M059J (cell line): ENCODE measurements at regions not wholly inside any gene's neighbourhood (a gene's known extent, or its start where the extent isn't known, plus 50 kb on each side); places are given as distances from the start of the nearest gene placed in this dataset.
"Not testable (repeated sequence)": the region's sequence is repeated elsewhere in the genome, so short reads cannot be mapped to it uniquely, and the experiment has no call there.

ENCODE experiments used
- DNase-seq: peaks from one replicate; pipeline ENCODE4 v3.0.0-alpha.2; 2012; ENCODE audit warnings: low read depth

- DNase-seq = no peak
Observed at GRCh38 chr22:49394116-49394785, 433.4 kb downstream of the BRD1 start.

- no peak for DNase-seq
Observed at GRCh38 chr22:49393526-49393925, 434.1 kb downstream of the BRD1 start.

DNA sequence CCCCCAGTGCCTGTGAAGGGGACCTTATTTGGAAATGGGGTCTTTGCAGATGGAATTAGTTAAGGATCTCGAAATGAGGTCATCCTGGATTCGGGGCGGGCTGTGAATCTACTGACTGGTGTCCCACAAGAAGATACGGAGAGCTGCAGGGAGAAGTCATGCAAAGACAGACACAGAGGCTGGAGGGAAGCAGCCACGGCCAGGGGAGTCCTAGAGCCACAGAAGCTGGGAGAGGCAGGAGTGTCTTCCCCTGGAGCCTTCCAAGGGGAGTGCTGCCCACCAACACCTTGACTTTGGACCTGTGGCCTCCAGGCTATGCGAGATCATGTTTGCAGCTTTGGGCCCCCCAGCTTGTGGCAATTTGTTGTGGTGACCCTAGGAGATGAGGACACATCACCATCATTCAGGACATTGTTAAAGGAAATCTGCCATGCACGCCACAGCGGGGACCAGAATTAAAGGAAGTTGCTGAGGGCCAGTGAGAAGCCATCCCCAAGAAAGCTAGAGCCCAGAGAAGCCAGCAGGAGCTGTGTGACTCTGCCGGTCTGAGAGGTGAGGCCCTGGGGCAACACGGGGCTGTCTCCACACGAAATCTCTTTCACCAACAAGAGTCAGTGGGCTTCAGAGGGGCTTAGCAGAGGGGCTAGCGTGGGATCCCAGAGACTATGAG, 434.7 kb downstream of the BRD1 start:
- no peak for DNase-seq

- DNase-seq = no peak
Observed at GRCh38 chr22:49392247-49392646, 435.4 kb downstream of the BRD1 start.

- no peak for DNase-seq
Observed at GRCh38 chr22:49391436-49391835, 436.2 kb downstream of the BRD1 start.

DNA sequence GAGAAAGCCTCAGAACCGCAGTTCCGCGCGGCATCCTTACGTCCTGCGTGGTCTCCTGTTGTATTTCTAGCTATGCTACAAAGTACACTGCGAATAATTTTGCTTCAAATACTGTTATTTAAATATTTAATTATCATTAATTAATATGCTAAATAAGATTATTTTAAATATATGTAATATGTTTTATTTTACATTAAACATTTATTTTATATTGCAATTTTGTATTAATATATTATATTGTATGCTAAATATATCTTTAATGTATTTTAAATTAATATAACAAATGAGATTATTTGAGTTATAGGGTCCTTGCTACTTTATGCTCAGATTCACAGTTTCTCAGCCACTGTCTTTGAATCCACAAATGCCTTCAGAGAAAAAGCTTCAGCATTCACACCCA, 436.7 kb downstream of the BRD1 start:
- no peak for DNase-seq

DNA sequence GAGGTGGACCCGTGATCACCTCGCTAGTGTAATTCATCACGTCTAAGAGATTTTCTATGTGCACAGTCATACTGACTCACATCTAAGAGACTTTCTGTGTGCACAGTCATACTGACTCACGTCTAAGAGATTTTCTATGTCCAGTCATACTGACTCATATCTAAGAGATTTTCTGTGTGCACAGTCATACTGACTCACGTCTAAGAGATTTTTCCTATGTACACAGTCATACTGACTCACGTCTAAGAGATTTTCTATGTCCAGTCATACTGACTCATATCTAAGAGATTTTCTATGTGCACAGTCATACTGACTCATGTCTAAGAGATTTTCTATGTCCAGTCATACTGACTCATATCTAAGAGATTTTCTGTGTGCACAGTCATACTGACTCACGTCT, 443.8 kb downstream of the BRD1 start:
- not testable (repeated sequence) for DNase-seq

DNA sequence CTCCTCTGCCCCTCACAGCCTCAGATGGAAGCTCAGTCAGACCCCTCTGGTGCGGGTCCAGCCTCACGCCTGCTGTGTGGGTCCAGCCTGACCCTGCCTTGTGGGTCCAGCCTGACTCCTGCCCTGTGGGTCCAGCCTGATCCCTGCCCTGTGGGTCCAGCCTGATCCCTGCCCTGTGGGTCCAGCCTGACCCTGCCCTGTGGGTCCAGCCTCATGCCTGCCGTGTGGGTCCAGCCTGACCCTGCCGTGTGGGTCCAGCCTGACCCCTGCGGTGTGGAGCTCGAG, 445.3 kb downstream of the BRD1 start:
- DNase-seq = no peak

DNA sequence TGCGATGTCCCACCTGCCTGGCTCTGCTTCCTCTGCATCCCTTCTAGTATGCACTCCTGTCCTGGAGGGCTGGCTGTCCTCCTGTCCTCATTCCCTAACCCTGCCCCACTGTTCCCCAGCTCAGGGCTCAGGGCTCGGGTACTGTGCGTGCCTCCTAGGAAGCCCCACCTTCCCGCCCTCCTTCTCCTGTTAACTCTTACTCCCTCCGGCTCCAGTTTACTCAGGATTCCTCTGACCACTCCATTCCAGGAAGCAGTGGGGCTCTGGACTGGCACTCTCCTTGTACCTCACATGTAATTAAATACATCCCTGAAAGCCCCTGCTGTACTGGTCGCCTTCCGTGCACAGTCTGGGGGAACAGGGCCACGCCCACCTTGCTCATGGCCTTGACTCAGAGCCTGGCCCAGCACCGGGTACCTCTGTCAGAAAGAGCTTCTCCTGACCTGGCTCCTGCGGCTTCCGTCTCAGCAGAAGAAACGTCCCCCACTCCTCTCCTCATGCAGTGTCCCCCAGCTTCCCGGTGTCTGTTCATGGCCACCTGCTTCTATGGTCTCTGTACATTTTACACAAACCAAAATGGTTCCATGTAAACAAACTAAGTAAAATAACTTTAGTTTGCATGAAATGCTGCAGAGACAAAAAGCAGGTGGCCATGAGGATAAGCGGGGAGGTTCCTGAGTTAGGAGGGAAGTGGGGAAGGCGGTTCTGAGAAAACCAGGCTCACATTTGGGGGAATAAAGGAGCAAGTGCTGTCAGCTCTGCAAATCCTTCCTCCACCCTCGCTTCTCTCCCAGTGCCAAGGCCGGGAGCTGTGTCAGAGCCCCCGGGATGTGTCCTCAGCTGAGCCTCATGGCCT, 445.9 kb downstream of the BRD1 start:
- DNase-seq = no peak

- no peak for DNase-seq
Observed at GRCh38 chr22:49380828-49381114, 446.9 kb downstream of the BRD1 start.

DNA sequence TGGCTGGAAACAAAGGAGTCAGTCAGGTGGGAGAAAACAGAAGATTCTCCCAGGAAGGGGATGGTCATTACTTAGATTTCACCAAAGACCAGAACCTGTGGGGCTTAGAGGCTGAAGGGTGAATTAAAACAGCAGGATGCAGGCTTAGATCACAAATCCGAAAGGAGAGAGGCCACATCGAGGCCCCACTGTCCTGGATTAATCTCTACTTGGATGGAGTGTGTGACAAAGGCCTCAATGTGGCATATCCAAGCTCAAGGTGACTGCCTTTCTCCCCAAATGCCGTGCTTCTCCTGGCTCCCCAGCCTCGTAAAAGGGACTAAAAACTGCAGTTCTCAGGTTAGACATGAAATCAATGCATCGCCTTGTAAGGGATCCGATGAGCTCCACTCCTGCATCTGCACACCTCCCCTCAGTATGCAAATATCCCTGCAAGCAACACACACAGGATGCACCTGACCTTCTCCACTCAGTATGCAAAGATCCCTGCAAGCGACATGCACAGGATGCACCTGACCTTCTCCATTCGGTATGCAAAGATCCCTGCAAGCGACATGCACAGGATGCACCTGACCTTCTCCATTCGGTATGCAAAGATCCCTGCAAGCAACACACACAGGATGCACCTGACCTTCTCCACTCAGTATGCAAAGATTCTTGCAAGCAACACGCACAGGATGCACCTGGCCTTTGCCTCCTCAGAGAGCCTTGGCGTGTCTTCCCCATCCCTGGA, 447.4 kb downstream of the BRD1 start:
- no peak for DNase-seq

DNA sequence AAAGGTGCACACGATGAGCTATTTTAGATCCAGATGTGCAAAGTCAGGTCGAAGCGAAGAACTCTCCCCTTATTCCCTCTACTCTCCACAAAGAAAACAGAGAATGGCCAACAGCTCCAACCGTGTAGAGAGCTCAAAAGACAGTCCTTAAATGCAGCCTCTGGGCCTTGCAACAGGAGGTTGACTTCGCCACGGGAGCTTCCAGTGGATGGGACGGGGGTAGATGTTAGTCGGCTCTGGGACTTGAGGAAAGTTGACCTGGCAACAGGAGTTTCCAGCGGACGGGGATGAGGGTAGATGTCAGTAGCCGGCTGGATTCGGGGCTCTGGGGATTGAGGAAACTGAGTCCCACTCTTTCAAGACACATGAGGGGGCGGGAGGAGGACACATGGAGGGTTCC, 450.4 kb downstream of the BRD1 start:
- DNase-seq = no peak

- DNase-seq = no peak
Observed at GRCh38 chr22:49373801-49374226, 453.9 kb downstream of the BRD1 start.

DNA sequence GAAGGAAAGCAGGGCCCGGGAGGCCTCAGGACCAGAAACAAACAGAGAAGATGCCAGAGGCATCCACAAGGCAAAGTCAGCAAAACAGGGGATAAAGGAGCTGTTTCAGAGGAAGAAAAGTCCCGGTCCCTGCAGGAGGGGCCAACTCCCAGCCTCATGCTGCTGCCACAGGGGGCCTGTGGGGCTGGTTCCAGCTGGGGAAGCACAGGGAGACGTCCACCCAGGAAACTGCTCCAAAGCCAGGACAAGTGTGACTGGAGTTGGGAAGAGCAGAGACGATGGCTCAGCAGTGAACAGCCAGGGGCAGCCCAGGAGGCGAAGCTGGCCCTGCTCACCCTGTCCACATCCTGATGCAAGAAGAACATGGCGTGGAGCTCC, 454.4 kb downstream of the BRD1 start:
- no peak for DNase-seq

DNA sequence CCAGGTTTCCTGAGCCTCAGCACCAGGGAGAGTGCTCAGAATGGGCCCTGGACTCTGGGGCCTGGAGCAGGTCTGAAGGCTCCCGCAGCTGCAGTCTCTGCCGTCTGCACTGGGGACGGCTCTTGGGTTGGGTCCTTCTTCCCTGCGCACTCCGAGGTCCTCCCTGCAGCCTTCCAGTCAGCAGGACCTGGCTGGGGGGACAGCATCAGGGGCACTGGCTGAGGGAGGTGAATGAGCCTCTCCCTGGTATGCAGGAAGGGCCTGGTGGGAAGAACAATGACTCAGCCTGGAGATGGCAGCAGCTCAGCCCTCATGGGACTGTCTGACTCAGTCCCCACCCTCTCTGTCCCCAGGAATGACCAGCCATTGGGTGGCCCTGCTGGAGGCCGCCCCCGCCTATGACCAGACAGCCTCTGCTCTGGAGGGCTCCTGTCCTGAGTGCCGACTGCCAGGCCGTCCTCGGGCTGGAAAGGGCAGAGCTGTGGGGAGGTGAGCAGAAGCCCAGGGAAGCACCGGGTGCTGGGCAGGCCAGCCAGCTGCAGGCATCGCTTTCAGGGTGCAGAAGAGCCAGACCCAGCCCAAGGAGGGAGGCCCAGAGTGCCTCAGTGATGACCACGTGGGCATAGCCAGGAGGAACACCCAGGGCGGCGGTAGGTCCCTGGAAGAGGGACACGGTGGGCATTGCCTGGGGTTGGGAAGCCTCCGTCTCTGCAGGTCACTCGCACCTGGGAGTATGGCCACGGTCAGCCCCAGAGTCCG, 455.0 kb downstream of the BRD1 start:
- DNase-seq = peak; percentile 60

GRCh38 chr22:49372111-49372529, 455.6 kb downstream of the BRD1 start:
- no peak for DNase-seq

- no peak for DNase-seq
Observed at GRCh38 chr22:49371325-49372110, 456.2 kb downstream of the BRD1 start.

GRCh38 chr22:49370627-49371301, 456.9 kb downstream of the BRD1 start:
- no peak for DNase-seq

DNA sequence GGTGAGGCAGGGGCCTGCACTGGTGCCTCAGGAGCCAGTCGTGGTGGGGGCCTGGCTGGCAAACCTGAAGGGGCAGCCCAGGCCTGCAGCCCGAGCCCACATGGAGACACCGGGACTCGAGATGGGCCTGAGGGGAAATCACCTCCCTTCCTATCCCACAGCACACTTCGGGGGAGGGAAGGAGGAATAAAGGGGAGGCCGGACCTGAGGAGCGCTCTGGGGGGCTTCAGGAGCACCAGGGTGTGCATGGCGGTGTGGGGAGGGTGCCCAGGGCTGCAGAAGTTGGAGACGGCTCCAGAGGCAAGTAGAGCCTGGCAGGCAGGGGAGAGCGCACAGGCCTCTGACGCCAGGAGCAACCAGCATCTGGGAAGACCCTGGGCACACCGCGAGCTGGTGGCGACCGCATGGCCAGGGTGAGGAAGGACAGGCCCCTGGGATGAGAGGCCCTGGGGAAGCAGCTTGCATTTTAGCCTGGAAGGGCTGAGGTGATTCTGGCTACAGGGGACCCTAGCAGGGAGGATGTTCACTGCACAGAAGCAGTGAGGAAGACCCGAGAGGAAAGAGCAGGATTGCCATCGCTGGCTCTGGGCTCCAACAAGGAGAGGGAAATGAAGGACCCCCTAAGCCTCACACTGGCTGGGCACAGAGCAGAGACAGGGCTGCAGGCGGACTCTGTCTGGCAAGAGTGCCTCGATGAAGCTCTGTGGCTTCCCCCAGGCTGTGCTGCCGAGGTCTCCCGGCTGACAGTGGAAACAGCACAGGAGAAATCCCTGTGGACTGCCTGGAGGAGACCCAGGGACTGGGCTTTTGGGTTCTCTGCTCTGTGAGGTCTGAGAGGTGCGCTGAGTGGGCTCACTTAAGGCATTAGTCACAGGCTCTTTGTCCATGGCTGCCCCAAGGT, 457.7 kb downstream of the BRD1 start:
- no peak for DNase-seq
